Suprapubic skin (tissue), 4 donors: ENCODE measurements at regions not wholly inside any gene's neighbourhood (a gene's known extent, or its start where the extent isn't known, plus 50 kb on each side); places are given as distances from the start of the nearest gene placed in this dataset.

Experiments
- EP300 ChIP-seq: sonication (generic); formaldehyde crosslinking; IDR thresholded peaks from one replicate; pipeline ENCODE4 v1.6.1; 2017; ENCODE audit warnings: antibody characterized with exemption
- POLR2A ChIP-seq, 2 donors: fragments of 450-650 bp; IDR thresholded peaks; one replicate each; pipeline ENCODE4 v1.6.1; 2017; ENCODE audit warnings: antibody characterized with exemption in 2 of 2, mild to moderate bottlenecking in 2 of 2, moderate library complexity in 2 of 2
- POLR2AphosphoS5 ChIP-seq, 3 donors: sonication (generic); formaldehyde crosslinking; IDR thresholded peaks; one replicate each; pipeline ENCODE4 v1.6.1; 2017; ENCODE audit warnings: antibody characterized with exemption in 3 of 3
- TF ChIP-seq, protein P1 (sequence below), 2 donors: fragments of 200-600 bp in 1 of 2; fragments of 450-650 bp in 1 of 2; sonication (generic) in 1 of 2; IDR thresholded peaks; one replicate each; pipeline ENCODE4 v1.5.1; 2016 to 2019; ENCODE audit warnings: antibody characterized with exemption in 2 of 2, mild to moderate bottlenecking in 1 of 2, moderate library complexity in 1 of 2

GRCh38 chr22:49365191-49365837 lies 462.4 kb downstream of the BRD1 start:
- no peak for TF ChIP-seq POLR2AphosphoS5 (IDR thresholded peaks at IDR 0.05)
- TF ChIP-seq, protein P1, sequence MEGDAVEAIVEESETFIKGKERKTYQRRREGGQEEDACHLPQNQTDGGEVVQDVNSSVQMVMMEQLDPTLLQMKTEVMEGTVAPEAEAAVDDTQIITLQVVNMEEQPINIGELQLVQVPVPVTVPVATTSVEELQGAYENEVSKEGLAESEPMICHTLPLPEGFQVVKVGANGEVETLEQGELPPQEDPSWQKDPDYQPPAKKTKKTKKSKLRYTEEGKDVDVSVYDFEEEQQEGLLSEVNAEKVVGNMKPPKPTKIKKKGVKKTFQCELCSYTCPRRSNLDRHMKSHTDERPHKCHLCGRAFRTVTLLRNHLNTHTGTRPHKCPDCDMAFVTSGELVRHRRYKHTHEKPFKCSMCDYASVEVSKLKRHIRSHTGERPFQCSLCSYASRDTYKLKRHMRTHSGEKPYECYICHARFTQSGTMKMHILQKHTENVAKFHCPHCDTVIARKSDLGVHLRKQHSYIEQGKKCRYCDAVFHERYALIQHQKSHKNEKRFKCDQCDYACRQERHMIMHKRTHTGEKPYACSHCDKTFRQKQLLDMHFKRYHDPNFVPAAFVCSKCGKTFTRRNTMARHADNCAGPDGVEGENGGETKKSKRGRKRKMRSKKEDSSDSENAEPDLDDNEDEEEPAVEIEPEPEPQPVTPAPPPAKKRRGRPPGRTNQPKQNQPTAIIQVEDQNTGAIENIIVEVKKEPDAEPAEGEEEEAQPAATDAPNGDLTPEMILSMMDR (IDR thresholded peaks at IDR 0.05), result no peak
- TF ChIP-seq EP300, result no peak
- no peak for TF ChIP-seq POLR2A (IDR thresholded peaks at IDR 0.05)
